ENCODE measurements at regions not wholly inside any gene's neighbourhood (a gene's known extent, or its start where the extent isn't known, plus 50 kb on each side); places are given as distances from the start of the nearest gene placed in this dataset.

- intact Hi-C loops (cut with micrococcal nuclease), result no loop called here
- H3K4me1 Mint-ChIP-seq, result no peaks in the 10 kb centered on the region
These were observed 249.1 kb upstream of the PPFIA2 start for GRCh38 chr12:82008251-82008650.

DNA sequence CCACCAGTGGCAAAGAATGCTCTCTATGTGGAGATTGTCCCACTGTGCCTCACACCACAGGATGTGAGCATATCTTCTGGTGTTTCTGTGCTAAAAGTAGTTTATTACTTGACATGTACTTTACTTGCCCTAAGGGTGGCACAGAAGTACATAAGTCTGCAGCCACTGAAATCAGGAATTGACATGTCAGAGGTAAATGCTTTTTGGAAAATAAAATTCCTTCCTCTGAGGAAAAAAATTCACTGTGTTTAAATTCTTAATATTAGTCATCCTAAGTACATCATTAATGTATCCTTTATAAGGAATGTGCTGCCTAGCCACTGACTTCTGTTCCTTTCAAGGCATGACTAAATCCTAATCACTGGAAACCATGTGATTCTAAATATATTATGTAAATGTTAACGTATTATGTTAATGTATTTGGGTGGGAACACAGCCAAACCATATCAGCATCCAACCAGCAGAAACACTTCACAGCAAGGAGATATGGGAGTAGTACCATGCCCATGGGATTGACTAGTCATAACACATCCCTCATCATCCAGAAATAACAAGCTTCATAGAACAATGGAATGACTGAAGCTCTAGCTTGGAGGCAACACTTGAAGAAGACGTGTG lies 239.7 kb upstream of the PPFIA2 start:
- Histone ChIP-seq H2AFZ (ENCODE audit: insufficient read depth, low read depth, low read length, poor library complexity, severe bottlenecking) (no peak overlapping the region), H3K36me3 (replicated peaks in 1 of 2; ENCODE audit: control extremely low read depth in 1 of 2, control insufficient read depth in 1 of 2, extremely low read depth in 1 of 2, insufficient read depth in 2 of 2, low read length in 1 of 2) (no peaks in the 10 kb centered on the region), H3K27ac (ENCODE audit: low read length in 2 of 2) (no peak overlapping the region), H3K4me3 (ENCODE audit: control extremely low read depth in 1 of 5, extremely low read depth in 1 of 5, insufficient read depth in 1 of 5, low read depth in 2 of 5, low read length in 4 of 5) (no peak overlapping the region), H4K20me1 (ENCODE audit: control insufficient read depth, insufficient read depth, low read length, poor library complexity, severe bottlenecking) (no peaks in the 10 kb centered on the region), H3K9ac (ENCODE audit: low read length) (no peak overlapping the region), H3K4me1 (ENCODE audit: control insufficient read depth in 2 of 2, insufficient read depth in 2 of 2, low read length in 2 of 2) (no peaks in the 10 kb centered on the region), H3K9me3 (ENCODE audit: control extremely low read depth in 1 of 3, control insufficient read depth in 2 of 3, insufficient read depth in 1 of 3, low read length in 2 of 3) (peaks cover 0 to 4% (median 2%) of the 10 kb centered on the region in 3 donors), H3K79me2 (ENCODE audit: control insufficient read depth, insufficient read depth, low read length) (no peaks in the 10 kb centered on the region), H3K27me3 (replicated peaks in 1 of 4; ENCODE audit: control extremely low read depth in 1 of 4, control insufficient read depth in 3 of 4, insufficient read depth in 4 of 4, low read length in 3 of 4) (no peaks in the 10 kb centered on the region), H3K4me2 (replicated peaks; ENCODE audit: low read depth, low read length, poor library complexity, severe bottlenecking) (no peak overlapping the region)
- Mint-ChIP-seq H3K9me3 (ENCODE audit: insufficient read depth) (peaks cover 6% of the 10 kb centered on the region), H3K4me1 (no peaks in the 10 kb centered on the region), H3K4me3 (no peak overlapping the region), H3K27ac (no peak overlapping the region), H3K27me3 (no peaks in the 10 kb centered on the region)
- WGBS (ENCODE audit: insufficient coverage), result no CpG with 5 or more reads among the region's 2 CpGs
- intact Hi-C loops (cut with micrococcal nuclease), result no loop called here
- DNase-seq (no peak), ATAC-seq (ENCODE audit: low read depth) (no peak)
- ChIA-PET POLR2A (no interaction called here), CTCF (no interaction called here)
- TF ChIP-seq EZH2 (IDR thresholded peaks at IDR 0.05; ENCODE audit: borderline replicate concordance, insufficient read depth, low read depth, low read length, poor library complexity, severe bottlenecking) (no peak), CTCF (IDR thresholded peaks at IDR 0.05) (no peak)

More at GRCh38 chr12:82008251-82008650, 249.1 kb upstream of the PPFIA2 start:
- POLR2A ChIA-PET, result no interaction called here
- H3K36me3 ChIP-seq (replicated peaks in 1 of 2; ENCODE audit: control extremely low read depth in 1 of 2, control insufficient read depth in 1 of 2, extremely low read depth in 1 of 2, insufficient read depth in 2 of 2, low read length in 1 of 2), result no peaks in the 10 kb centered on the region
- no peak overlapping the region for H2AFZ ChIP-seq (ENCODE audit: insufficient read depth, low read depth, low read length, poor library complexity, severe bottlenecking)
- no peak for DNase-seq
- ATAC-seq (ENCODE audit: low read depth), result no peak
- CTCF ChIA-PET, result no interaction called here
- Mint-ChIP-seq H3K9me3 (ENCODE audit: insufficient read depth) (peaks cover 4% of the 10 kb centered on the region), H3K27me3 (no peaks in the 10 kb centered on the region), H3K27ac (no peak overlapping the region), H3K4me3 (no peak overlapping the region)
- no peak overlapping the region for H3K4me3 ChIP-seq (ENCODE audit: control extremely low read depth in 1 of 5, extremely low read depth in 1 of 5, insufficient read depth in 1 of 5, low read depth in 2 of 5, low read length in 4 of 5)
- H3K4me1 ChIP-seq (ENCODE audit: control insufficient read depth in 2 of 2, insufficient read depth in 2 of 2, low read length in 2 of 2), result no peaks in the 10 kb centered on the region
- H3K27me3 ChIP-seq (replicated peaks in 1 of 4; ENCODE audit: control extremely low read depth in 1 of 4, control insufficient read depth in 3 of 4, insufficient read depth in 4 of 4, low read length in 3 of 4), result no peaks in the 10 kb centered on the region
- H3K4me2 ChIP-seq (replicated peaks; ENCODE audit: low read depth, low read length, poor library complexity, severe bottlenecking), result no peak overlapping the region
- no peak overlapping the region for H3K27ac ChIP-seq (ENCODE audit: low read length in 2 of 2)
- H3K79me2 ChIP-seq (ENCODE audit: control insufficient read depth, insufficient read depth, low read length), result no peaks in the 10 kb centered on the region
- no peaks in the 10 kb centered on the region for H4K20me1 ChIP-seq (ENCODE audit: control insufficient read depth, insufficient read depth, low read length, poor library complexity, severe bottlenecking)
- TF ChIP-seq CTCF (IDR thresholded peaks at IDR 0.05) (no peak), EZH2 (IDR thresholded peaks at IDR 0.05; ENCODE audit: borderline replicate concordance, insufficient read depth, low read depth, low read length, poor library complexity, severe bottlenecking) (no peak)
- H3K9ac ChIP-seq (ENCODE audit: low read length), result no peak overlapping the region
- H3K9me3 ChIP-seq (ENCODE audit: control extremely low read depth in 1 of 3, control insufficient read depth in 2 of 3, insufficient read depth in 1 of 3, low read length in 2 of 3), result no peaks in the 10 kb centered on the region
- 100% methylated on average over 1 of the region's 1 CpG for WGBS (ENCODE audit: insufficient coverage)
